ENCODE measurements at regions not wholly inside any gene's neighbourhood (a gene's known extent, or its start where the extent isn't known, plus 50 kb on each side); places are given as distances from the start of the nearest gene placed in this dataset.

DNA sequence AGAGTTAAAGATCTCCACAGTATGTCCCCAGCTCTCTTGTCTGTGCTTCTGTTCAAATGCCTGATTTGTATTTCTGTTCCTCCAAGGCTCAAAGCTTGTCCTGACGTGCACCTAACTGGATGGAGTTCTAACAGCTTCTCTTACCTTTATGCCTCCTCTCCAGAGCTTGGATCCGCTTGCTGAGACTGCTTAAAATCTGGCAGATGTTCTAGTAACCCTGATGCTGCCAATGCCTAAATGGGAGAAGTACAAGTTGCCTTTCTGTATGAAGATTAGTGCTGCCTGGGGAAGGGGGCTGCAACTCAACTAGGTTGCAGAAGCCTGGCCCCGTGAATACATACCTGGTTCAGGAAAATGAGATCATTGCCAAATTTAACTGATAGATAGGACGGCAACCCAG lies 354.5 kb upstream of the KCNMB2 start:
- TF ChIP-seq EZH2phosphoT487 (IDR thresholded peaks at IDR 0.05; ENCODE audit: low read length): no peak
- no peak for TF ChIP-seq EZH2 (optimal IDR thresholded peaks at IDR 0.05; ENCODE audit: low read depth, low read length)

Data from MM.1S (cell line).